ENCODE measurements at regions not wholly inside any gene's neighbourhood (a gene's known extent, or its start where the extent isn't known, plus 50 kb on each side); places are given as distances from the start of the nearest gene placed in this dataset.
A peak's percentile ranks its signal among the peaks of the same experiment; 100 is the strongest.
"Not testable (repeated sequence)": the region's sequence is repeated elsewhere in the genome, so short reads cannot be mapped to it uniquely, and the experiment has no call there.

DNA sequence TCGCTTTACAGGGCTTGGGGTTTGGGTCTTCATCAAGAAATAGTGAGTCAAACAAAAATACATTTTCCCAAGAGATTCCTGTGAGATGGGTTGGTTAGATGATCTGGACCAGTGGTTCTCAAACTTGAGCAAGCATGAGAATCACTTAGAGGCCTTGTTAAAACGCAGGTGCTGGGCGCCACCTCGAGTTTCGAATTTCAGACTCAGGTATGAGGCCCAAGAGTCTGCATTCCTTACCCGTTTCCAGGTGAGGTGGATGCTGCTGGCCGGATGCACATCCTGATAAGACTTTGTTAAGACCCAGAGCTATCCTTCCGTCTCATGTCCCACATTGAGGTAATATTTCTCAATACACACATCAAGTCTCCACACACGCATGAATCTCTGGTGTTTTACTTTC is 707.8 kb upstream of the SALL3 start:
- ATAC-seq: no peak
- no peak overlapping the region for H3K4me3 ChIP-seq
- no peak overlapping the region for H3K27ac ChIP-seq
- TF ChIP-seq, protein P1, sequence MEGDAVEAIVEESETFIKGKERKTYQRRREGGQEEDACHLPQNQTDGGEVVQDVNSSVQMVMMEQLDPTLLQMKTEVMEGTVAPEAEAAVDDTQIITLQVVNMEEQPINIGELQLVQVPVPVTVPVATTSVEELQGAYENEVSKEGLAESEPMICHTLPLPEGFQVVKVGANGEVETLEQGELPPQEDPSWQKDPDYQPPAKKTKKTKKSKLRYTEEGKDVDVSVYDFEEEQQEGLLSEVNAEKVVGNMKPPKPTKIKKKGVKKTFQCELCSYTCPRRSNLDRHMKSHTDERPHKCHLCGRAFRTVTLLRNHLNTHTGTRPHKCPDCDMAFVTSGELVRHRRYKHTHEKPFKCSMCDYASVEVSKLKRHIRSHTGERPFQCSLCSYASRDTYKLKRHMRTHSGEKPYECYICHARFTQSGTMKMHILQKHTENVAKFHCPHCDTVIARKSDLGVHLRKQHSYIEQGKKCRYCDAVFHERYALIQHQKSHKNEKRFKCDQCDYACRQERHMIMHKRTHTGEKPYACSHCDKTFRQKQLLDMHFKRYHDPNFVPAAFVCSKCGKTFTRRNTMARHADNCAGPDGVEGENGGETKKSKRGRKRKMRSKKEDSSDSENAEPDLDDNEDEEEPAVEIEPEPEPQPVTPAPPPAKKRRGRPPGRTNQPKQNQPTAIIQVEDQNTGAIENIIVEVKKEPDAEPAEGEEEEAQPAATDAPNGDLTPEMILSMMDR (IDR thresholded peaks at IDR 0.05): no peak
- H3K36me3 ChIP-seq: no peaks in the 10 kb centered on the region
- intact Hi-C loops (cut with DNase I): no loop called here
- no peak for DNase-seq
- H3K4me1 ChIP-seq: no peaks in the 10 kb centered on the region
- H3K27me3 ChIP-seq (ENCODE audit: low read depth): no peaks in the 10 kb centered on the region
- peaks cover 9% of the 10 kb centered on the region for H3K9me3 ChIP-seq

GRCh38 chr18:78273876-78274275 is 705.7 kb upstream of the SALL3 start:
- Histone ChIP-seq H3K9me3 (peaks cover 9% of the 10 kb centered on the region), H3K27ac (no peak overlapping the region), H3K4me1 (no peaks in the 10 kb centered on the region), H3K4me3 (no peak overlapping the region), H3K36me3 (no peaks in the 10 kb centered on the region), H3K27me3 (ENCODE audit: low read depth) (no peaks in the 10 kb centered on the region)
- intact Hi-C loops (cut with DNase I): no loop called here
- ATAC-seq (no peak), DNase-seq (no peak)
- TF ChIP-seq, protein P1 (IDR thresholded peaks at IDR 0.05): no peak

- DNase-seq; ATAC-seq; intact Hi-C loops (cut with DNase I): not testable (repeated sequence)
Observed at GRCh38 chr18:78283425-78283824, 696.2 kb upstream of the SALL3 start.

DNA sequence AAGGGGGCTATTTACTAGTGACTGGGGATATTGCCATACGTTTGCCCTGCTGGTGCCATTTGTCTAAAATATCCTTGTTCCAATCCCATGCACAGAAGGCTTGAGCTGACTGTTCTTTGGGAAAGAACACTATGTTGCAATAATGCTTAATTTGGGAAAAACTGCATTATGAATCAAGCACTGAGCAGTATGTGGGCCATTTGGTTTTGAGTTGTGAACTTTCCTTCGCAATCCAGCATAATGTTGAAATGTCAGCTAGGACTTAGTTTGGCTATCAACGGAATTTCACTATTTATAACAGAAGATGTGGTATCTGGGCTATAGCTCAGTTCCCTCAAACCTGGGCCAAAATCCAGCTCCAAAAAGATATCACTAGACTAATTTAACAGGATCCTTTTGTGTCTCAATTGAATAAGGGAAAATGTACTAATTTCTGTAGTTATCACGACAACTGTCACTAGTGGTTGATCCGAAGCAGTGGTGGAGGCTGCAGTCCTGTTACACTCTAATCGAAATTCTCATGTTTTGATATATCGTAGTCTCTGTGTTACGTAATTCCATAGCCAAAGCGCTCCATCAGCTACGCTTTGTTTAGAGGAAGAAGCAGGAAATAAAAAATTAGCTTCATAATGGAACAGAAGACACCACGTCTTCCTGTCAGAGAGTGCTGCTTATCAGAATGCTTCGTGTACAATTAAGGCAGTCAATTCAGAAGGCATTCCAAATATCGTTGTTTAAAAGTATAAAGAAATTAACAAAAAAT is 686.8 kb upstream of the SALL3 start:
- H3K9me3 ChIP-seq: no peaks in the 10 kb centered on the region
- H3K36me3 ChIP-seq: no peaks in the 10 kb centered on the region

More at GRCh38 chr18:78283425-78283824, 696.2 kb upstream of the SALL3 start:
- H3K4me1 ChIP-seq; H3K27me3 ChIP-seq (ENCODE audit: low read depth); H3K4me3 ChIP-seq; H3K27ac ChIP-seq; H3K36me3 ChIP-seq; H3K9me3 ChIP-seq: not testable (repeated sequence)

GRCh38 chr18:78293540-78293939 is 686.1 kb upstream of the SALL3 start:
- Histone ChIP-seq H3K4me1 (peaks cover 7% of the 10 kb centered on the region), H3K9me3 (no peaks in the 10 kb centered on the region), H3K36me3 (no peaks in the 10 kb centered on the region), H3K27me3 (ENCODE audit: low read depth) (no peaks in the 10 kb centered on the region), H3K4me3 (peak overlapping the region; percentile 33), H3K27ac (peak overlapping the region; percentile 57)
- ATAC-seq (peak; percentile 10 to 17), DNase-seq (no peak)
- intact Hi-C loops (cut with DNase I): no loop called here
- TF ChIP-seq, protein P1 (IDR thresholded peaks at IDR 0.05): no peak

More for the DNA sequence above, 686.8 kb upstream of the SALL3 start:
- no peaks in the 10 kb centered on the region for H3K27me3 ChIP-seq (ENCODE audit: low read depth)
- intact Hi-C loops (cut with DNase I): no loop called here
- peak overlapping the region; percentile 57 for H3K27ac ChIP-seq
- peak overlapping the region; percentile 33 for H3K4me3 ChIP-seq
- peaks cover 7% of the 10 kb centered on the region for H3K4me1 ChIP-seq
- no peak for DNase-seq
- TF ChIP-seq, protein P1 (IDR thresholded peaks at IDR 0.05): no peak
- ATAC-seq: peak; percentile 20 to 42

DNA sequence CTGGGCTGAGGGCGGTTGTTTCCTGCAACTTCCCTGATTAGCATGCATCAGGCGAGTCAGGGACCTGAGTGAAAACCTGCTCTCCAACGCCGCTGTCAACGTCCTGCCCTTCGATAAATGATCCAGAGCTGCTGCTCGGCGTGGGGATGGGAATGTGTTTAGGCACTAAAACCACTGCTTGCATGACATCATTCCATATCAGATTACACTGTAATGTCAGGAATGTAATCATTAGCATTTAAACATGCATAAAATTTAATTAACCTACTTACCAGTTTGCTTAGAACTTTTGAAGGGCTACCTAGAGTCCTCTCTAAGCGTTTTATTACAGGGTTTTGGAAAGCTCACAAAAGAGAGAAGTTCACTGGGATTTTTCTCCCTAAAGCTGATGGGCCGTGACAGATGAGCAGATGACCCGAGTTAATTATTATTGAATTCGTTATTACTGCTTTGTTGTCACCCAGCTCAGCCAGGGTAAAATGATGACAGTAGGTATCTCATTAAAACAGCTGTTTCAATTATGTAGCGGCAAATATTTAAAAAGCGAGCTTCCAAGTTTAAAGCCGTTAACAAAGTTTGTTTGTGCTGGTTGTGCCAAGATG is 685.6 kb upstream of the SALL3 start:
- peak overlapping the region; percentile 33 for H3K4me3 ChIP-seq
- no peaks in the 10 kb centered on the region for H3K9me3 ChIP-seq
- no peak overlapping the region for H3K27ac ChIP-seq
- peaks cover 7% of the 10 kb centered on the region for H3K4me1 ChIP-seq
- no peaks in the 10 kb centered on the region for H3K27me3 ChIP-seq (ENCODE audit: low read depth)
- intact Hi-C loops (cut with DNase I): no loop called here
- ATAC-seq (peak in 1 of 2 donors; percentile 11), DNase-seq (no peak)
- no peaks in the 10 kb centered on the region for H3K36me3 ChIP-seq
- TF ChIP-seq, protein P1 (IDR thresholded peaks at IDR 0.05): no peak

All from lower lobe of right lung (tissue), 2 donors.